Omental fat pad (tissue), 3 donors: ENCODE measurements at regions not wholly inside any gene's neighbourhood (a gene's known extent, or its start where the extent isn't known, plus 50 kb on each side); places are given as distances from the start of the nearest gene placed in this dataset.

Source experiments
- ATAC-seq: fragments of 150-250 bp; one replicate; pipeline ENCODE4 v1.9.1; 2016; ENCODE audit warnings: mild to moderate bottlenecking, moderate library complexity; ENCODE audit not compliant: low FRiP score
- DNase-seq: peaks from one replicate; pipeline ENCODE4 v3.0.0-alpha.2; 2019; ENCODE audit warnings: low spot score
- CTCF ChIP-seq, 3 donors: fragments of 450-650 bp; IDR thresholded peaks; one replicate each; pipeline ENCODE4 v1.5.1; 2016 to 2017; ENCODE audit warnings: antibody characterized with exemption in 3 of 3, mild to moderate bottlenecking in 3 of 3, moderate library complexity in 2 of 3

GRCh38 chr4:154936873-154937272 lies 155.8 kb downstream of the RBM46 start:
- DNase-seq (no peak), ATAC-seq (no peak)
- no peak for TF ChIP-seq CTCF (IDR thresholded peaks at IDR 0.05)

- DNase-seq: no peak
- no peak for ATAC-seq
- no peak for TF ChIP-seq CTCF (IDR thresholded peaks at IDR 0.05)
Observed at GRCh38 chr4:154939851-154940250, 158.8 kb downstream of the RBM46 start.

- DNase-seq (no peak), ATAC-seq (no peak)
- TF ChIP-seq CTCF (IDR thresholded peaks at IDR 0.05): no peak
Observed at GRCh38 chr4:154942176-154942575, 161.1 kb downstream of the RBM46 start.

GRCh38 chr4:154944996-154945395 lies 163.9 kb downstream of the RBM46 start:
- ATAC-seq: no peak

GRCh38 chr4:154946113-154946512 lies 165.0 kb downstream of the RBM46 start:
- no peak for DNase-seq
- no peak for TF ChIP-seq CTCF (IDR thresholded peaks at IDR 0.05)
- no peak for ATAC-seq

More at GRCh38 chr4:154944996-154945395, 163.9 kb downstream of the RBM46 start:
- no peak for DNase-seq
- no peak for TF ChIP-seq CTCF (IDR thresholded peaks at IDR 0.05)

- TF ChIP-seq CTCF (IDR thresholded peaks at IDR 0.05): no peak
- ATAC-seq (no peak), DNase-seq (no peak)
Observed at GRCh38 chr4:154953691-154954090, 172.6 kb downstream of the RBM46 start.

- ATAC-seq (no peak), DNase-seq (no peak)
- TF ChIP-seq CTCF (IDR thresholded peaks at IDR 0.05): no peak
Observed at GRCh38 chr4:154954117-154954516, 173.0 kb downstream of the RBM46 start.
